ENCODE measurements at regions not wholly inside any gene's neighbourhood (a gene's known extent, or its start where the extent isn't known, plus 50 kb on each side); places are given as distances from the start of the nearest gene placed in this dataset.

- no peak for DNase-seq
These were observed 262.0 kb upstream of the TSHZ3 start for GRCh38 chr19:31611046-31611877.

- DNase-seq: no peak
These were observed 263.6 kb upstream of the TSHZ3 start for GRCh38 chr19:31612873-31613272.

GRCh38 chr19:31613683-31614219 is 264.5 kb upstream of the TSHZ3 start:
- DNase-seq: no peak

- DNase-seq: no peak
These were observed 266.8 kb upstream of the TSHZ3 start for GRCh38 chr19:31616031-31616430.

- no peak for DNase-seq
These were observed 267.9 kb upstream of the TSHZ3 start for GRCh38 chr19:31617010-31617585.

- DNase-seq: no peak
These were observed 275.8 kb upstream of the TSHZ3 start for GRCh38 chr19:31625056-31625455.

- no peak for DNase-seq
These were observed 276.3 kb upstream of the TSHZ3 start for GRCh38 chr19:31625575-31625974.

- no peak for DNase-seq
These were observed 277.7 kb upstream of the TSHZ3 start for GRCh38 chr19:31626941-31627340.

GRCh38 chr19:31627620-31628365 is 278.6 kb upstream of the TSHZ3 start:
- no peak for DNase-seq

GRCh38 chr19:31629579-31630363 is 280.5 kb upstream of the TSHZ3 start:
- no peak for DNase-seq

- no peak for DNase-seq
These were observed 283.8 kb upstream of the TSHZ3 start for GRCh38 chr19:31633014-31633413.

- DNase-seq: no peak
These were observed 290.1 kb upstream of the TSHZ3 start for GRCh38 chr19:31639306-31639705.

GRCh38 chr19:31641591-31641990 is 292.4 kb upstream of the TSHZ3 start:
- DNase-seq: no peak

GRCh38 chr19:31648347-31648746 is 299.1 kb upstream of the TSHZ3 start:
- no peak for DNase-seq

GRCh38 chr19:31656507-31656906 is 307.3 kb upstream of the TSHZ3 start:
- DNase-seq: no peak

GRCh38 chr19:31658993-31659896 is 310.0 kb upstream of the TSHZ3 start:
- DNase-seq: no peak

GRCh38 chr19:31659897-31660210 is 310.6 kb upstream of the TSHZ3 start:
- no peak for DNase-seq

- no peak for DNase-seq
These were observed 314.9 kb upstream of the TSHZ3 start for GRCh38 chr19:31664096-31664495.

GRCh38 chr19:31664997-31665396 is 315.8 kb upstream of the TSHZ3 start:
- DNase-seq: no peak

- no peak for DNase-seq
These were observed 316.9 kb upstream of the TSHZ3 start for GRCh38 chr19:31666126-31666525.

GRCh38 chr19:31667106-31667505 is 317.9 kb upstream of the TSHZ3 start:
- no peak for DNase-seq

GRCh38 chr19:31668921-31669320 is 319.7 kb upstream of the TSHZ3 start:
- DNase-seq: no peak
